ENCODE measurements at regions not wholly inside any gene's neighbourhood (a gene's known extent, or its start where the extent isn't known, plus 50 kb on each side); places are given as distances from the start of the nearest gene placed in this dataset.

GRCh38 chr5:117496801-117497200 is 922.2 kb upstream of the SEMA6A start:
- no peak overlapping the region for H3K27ac Mint-ChIP-seq
- ChIA-PET POLR2A (no interaction called here), CTCF (interaction anchor here (1.0 kb wide), 1 partner anchor 42 kb away, joined by 3 read pairs; no protein-coding TSS in a partner anchor)
- no peak for DNase-seq (ENCODE audit: low spot score)
- no peaks in the 10 kb centered on the region for H3K36me3 Mint-ChIP-seq
- no peaks in the 10 kb centered on the region for H3K27me3 Mint-ChIP-seq (ENCODE audit: low read depth)
- H3K9me3 Mint-ChIP-seq, result peaks cover 9% of the 10 kb centered on the region
- TF ChIP-seq TEAD4 (CRISPR knock-in tag; IDR thresholded peaks at IDR 0.05) (no peak), ZNF425 (CRISPR knock-in tag; conservative IDR thresholded peaks at IDR 0.05) (no peak), IRF1 (CRISPR knock-in tag; IDR thresholded peaks at IDR 0.05) (no peak), PREB (CRISPR knock-in tag; IDR thresholded peaks at IDR 0.05; ENCODE audit: borderline replicate concordance) (no peak), FOXJ3 (CRISPR knock-in tag; IDR thresholded peaks at IDR 0.05; ENCODE audit: borderline replicate concordance) (no peak), NR2C2 (CRISPR knock-in tag; IDR thresholded peaks at IDR 0.05) (no peak)
- TF ChIP-seq, protein P1, sequence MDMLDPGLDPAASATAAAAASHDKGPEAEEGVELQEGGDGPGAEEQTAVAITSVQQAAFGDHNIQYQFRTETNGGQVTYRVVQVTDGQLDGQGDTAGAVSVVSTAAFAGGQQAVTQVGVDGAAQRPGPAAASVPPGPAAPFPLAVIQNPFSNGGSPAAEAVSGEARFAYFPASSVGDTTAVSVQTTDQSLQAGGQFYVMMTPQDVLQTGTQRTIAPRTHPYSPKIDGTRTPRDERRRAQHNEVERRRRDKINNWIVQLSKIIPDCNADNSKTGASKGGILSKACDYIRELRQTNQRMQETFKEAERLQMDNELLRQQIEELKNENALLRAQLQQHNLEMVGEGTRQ (CRISPR knock-in tag; IDR thresholded peaks at IDR 0.05), result no peak
- ATAC-seq, result no peak
- H3K4me3 Mint-ChIP-seq, result no peak overlapping the region
- no peaks in the 10 kb centered on the region for H3K4me1 Mint-ChIP-seq

DNA sequence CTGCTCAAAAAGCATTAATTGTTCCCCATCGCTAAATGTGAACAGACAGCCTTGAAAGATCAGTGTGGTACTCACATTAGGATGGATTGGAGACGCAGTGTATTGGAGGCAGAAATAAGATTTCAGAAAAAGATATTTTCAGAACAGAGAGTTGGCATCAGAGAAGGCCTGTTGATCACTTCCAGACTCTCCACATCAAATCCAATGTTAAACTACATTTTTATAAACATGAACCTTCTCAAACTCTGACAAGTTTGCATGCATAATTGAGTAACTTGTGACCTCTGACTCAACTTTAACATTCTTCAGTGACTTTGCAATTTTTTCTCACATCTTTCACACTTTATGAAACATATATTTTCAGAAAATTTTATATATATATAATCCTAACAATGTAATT is 919.6 kb upstream of the SEMA6A start:
- ChIA-PET CTCF (no interaction called here), POLR2A (no interaction called here)
- DNase-seq (ENCODE audit: low spot score) (no peak), ATAC-seq (no peak)
- Mint-ChIP-seq H3K4me3 (no peak overlapping the region), H3K9me3 (peaks cover 9% of the 10 kb centered on the region), H3K27me3 (ENCODE audit: low read depth) (no peaks in the 10 kb centered on the region), H3K27ac (no peak overlapping the region), H3K36me3 (no peaks in the 10 kb centered on the region), H3K4me1 (no peaks in the 10 kb centered on the region)
- TF ChIP-seq ZNF232 (CRISPR knock-in tag; IDR thresholded peaks at IDR 0.05) (no peak), AFF4 (CRISPR knock-in tag; IDR thresholded peaks at IDR 0.05; ENCODE audit: borderline replicate concordance) (no peak), MYBL2 (CRISPR knock-in tag; IDR thresholded peaks at IDR 0.05) (no peak), ZNF671 (CRISPR knock-in tag; IDR thresholded peaks at IDR 0.05) (no peak), ZNF416 (CRISPR knock-in tag; IDR thresholded peaks at IDR 0.05) (no peak)
- TF ChIP-seq, protein P2, sequence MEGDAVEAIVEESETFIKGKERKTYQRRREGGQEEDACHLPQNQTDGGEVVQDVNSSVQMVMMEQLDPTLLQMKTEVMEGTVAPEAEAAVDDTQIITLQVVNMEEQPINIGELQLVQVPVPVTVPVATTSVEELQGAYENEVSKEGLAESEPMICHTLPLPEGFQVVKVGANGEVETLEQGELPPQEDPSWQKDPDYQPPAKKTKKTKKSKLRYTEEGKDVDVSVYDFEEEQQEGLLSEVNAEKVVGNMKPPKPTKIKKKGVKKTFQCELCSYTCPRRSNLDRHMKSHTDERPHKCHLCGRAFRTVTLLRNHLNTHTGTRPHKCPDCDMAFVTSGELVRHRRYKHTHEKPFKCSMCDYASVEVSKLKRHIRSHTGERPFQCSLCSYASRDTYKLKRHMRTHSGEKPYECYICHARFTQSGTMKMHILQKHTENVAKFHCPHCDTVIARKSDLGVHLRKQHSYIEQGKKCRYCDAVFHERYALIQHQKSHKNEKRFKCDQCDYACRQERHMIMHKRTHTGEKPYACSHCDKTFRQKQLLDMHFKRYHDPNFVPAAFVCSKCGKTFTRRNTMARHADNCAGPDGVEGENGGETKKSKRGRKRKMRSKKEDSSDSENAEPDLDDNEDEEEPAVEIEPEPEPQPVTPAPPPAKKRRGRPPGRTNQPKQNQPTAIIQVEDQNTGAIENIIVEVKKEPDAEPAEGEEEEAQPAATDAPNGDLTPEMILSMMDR (IDR thresholded peaks at IDR 0.05), result no peak
- TF ChIP-seq, protein P3, sequence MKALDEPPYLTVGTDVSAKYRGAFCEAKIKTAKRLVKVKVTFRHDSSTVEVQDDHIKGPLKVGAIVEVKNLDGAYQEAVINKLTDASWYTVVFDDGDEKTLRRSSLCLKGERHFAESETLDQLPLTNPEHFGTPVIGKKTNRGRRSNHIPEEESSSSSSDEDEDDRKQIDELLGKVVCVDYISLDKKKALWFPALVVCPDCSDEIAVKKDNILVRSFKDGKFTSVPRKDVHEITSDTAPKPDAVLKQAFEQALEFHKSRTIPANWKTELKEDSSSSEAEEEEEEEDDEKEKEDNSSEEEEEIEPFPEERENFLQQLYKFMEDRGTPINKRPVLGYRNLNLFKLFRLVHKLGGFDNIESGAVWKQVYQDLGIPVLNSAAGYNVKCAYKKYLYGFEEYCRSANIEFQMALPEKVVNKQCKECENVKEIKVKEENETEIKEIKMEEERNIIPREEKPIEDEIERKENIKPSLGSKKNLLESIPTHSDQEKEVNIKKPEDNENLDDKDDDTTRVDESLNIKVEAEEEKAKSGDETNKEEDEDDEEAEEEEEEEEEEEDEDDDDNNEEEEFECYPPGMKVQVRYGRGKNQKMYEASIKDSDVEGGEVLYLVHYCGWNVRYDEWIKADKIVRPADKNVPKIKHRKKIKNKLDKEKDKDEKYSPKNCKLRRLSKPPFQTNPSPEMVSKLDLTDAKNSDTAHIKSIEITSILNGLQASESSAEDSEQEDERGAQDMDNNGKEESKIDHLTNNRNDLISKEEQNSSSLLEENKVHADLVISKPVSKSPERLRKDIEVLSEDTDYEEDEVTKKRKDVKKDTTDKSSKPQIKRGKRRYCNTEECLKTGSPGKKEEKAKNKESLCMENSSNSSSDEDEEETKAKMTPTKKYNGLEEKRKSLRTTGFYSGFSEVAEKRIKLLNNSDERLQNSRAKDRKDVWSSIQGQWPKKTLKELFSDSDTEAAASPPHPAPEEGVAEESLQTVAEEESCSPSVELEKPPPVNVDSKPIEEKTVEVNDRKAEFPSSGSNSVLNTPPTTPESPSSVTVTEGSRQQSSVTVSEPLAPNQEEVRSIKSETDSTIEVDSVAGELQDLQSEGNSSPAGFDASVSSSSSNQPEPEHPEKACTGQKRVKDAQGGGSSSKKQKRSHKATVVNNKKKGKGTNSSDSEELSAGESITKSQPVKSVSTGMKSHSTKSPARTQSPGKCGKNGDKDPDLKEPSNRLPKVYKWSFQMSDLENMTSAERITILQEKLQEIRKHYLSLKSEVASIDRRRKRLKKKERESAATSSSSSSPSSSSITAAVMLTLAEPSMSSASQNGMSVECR (CRISPR knock-in tag; IDR thresholded peaks at IDR 0.05; ENCODE audit: borderline replicate concordance), result no peak
